RWPE2 (cell line): ENCODE measurements at regions not wholly inside any gene's neighbourhood (a gene's known extent, or its start where the extent isn't known, plus 50 kb on each side); places are given as distances from the start of the nearest gene placed in this dataset.

ENCODE experiments used
- ATAC-seq: fragments of 200-7000 bp; cut with Tn5 transposase; 3 replicates; pipeline ENCODE4 v1.9.1; 2021; ENCODE audit warnings: low read depth
- DNase-seq: peaks from one replicate; pipeline ENCODE4 v3.0.0-alpha.2; 2020; ENCODE audit warnings: low spot score
- H3K27ac ChIP-seq: fragments of 450-650 bp; 2 replicates; pipeline ENCODE4 v1.5.1; 2017; ENCODE audit warnings: mild to moderate bottlenecking; ENCODE audit not compliant: poor library complexity, severe bottlenecking
- H3K27me3 ChIP-seq: fragments of 250-450 bp; sonication (Bioruptor Pico); 2 replicates; pipeline ENCODE4 v1.5.1; 2021; ENCODE audit warnings: mild to moderate bottlenecking, moderate library complexity; ENCODE audit not compliant: insufficient read depth, poor library complexity, severe bottlenecking
- H3K36me3 ChIP-seq: fragments of 250-450 bp; sonication (Bioruptor Pico); 2 replicates; pipeline ENCODE4 v1.5.1; 2020; ENCODE audit warnings: low read depth, mild to moderate bottlenecking, moderate library complexity
- H3K4me1 ChIP-seq: fragments of 250-450 bp; sonication (Bioruptor Pico); 2 replicates; pipeline ENCODE4 v1.5.1; 2021; ENCODE audit warnings: mild to moderate bottlenecking, moderate library complexity; ENCODE audit not compliant: insufficient read depth, poor library complexity, severe bottlenecking
- H3K4me3 ChIP-seq: fragments of 250-450 bp; sonication (Bioruptor Pico); 2 replicates; pipeline ENCODE4 v1.5.1; 2021; ENCODE audit warnings: mild to moderate bottlenecking, moderate library complexity; ENCODE audit not compliant: severe bottlenecking
- H3K9me3 ChIP-seq: fragments of 250-450 bp; sonication (Bioruptor Pico); 2 replicates; pipeline ENCODE4 v1.5.1; 2021; ENCODE audit warnings: mild to moderate bottlenecking, moderate library complexity; ENCODE audit not compliant: severe bottlenecking
- CTCF ChIP-seq: fragments of 450-650 bp; IDR thresholded peaks from one replicate; pipeline ENCODE4 v1.5.1; 2017; ENCODE audit warnings: mild to moderate bottlenecking, moderate library complexity; ENCODE audit not compliant: poor library complexity, severe bottlenecking

GRCh38 chr5:117149312-117149711, 574.7 kb upstream of the SEMA6A start:
- DNase-seq (no peak), ATAC-seq (no peak)
- no peaks in the 10 kb centered on the region for H3K4me1 ChIP-seq
- no peak overlapping the region for H3K4me3 ChIP-seq
- H3K9me3 ChIP-seq = no peaks in the 10 kb centered on the region
- no peaks in the 10 kb centered on the region for H3K36me3 ChIP-seq
- TF ChIP-seq CTCF = no peak
- H3K27me3 ChIP-seq = peaks cover 2% of the 10 kb centered on the region
- H3K27ac ChIP-seq = no peak overlapping the region

- no peak for ATAC-seq
- Histone ChIP-seq H3K9me3 (no peaks in the 10 kb centered on the region), H3K36me3 (no peaks in the 10 kb centered on the region), H3K27me3 (no peaks in the 10 kb centered on the region), H3K4me1 (no peaks in the 10 kb centered on the region), H3K27ac (no peak overlapping the region), H3K4me3 (no peak overlapping the region)
- DNase-seq = no peak
- TF ChIP-seq CTCF = no peak
Observed at GRCh38 chr5:117144086-117144485, 569.5 kb upstream of the SEMA6A start.

- no peak for ATAC-seq
- no peaks in the 10 kb centered on the region for H3K36me3 ChIP-seq
Observed at GRCh38 chr5:117143406-117143805, 568.8 kb upstream of the SEMA6A start.

GRCh38 chr5:117138523-117138922, 563.9 kb upstream of the SEMA6A start:
- Histone ChIP-seq H3K27me3 (no peaks in the 10 kb centered on the region), H3K4me1 (no peaks in the 10 kb centered on the region), H3K9me3 (no peaks in the 10 kb centered on the region), H3K27ac (no peak overlapping the region), H3K36me3 (no peaks in the 10 kb centered on the region), H3K4me3 (no peak overlapping the region)
- DNase-seq = no peak
- no peak for ATAC-seq
- no peak for TF ChIP-seq CTCF

More at GRCh38 chr5:117143406-117143805, 568.8 kb upstream of the SEMA6A start:
- DNase-seq = no peak
- no peak overlapping the region for H3K27ac ChIP-seq
- TF ChIP-seq CTCF = no peak
- no peak overlapping the region for H3K4me3 ChIP-seq
- no peaks in the 10 kb centered on the region for H3K4me1 ChIP-seq
- H3K27me3 ChIP-seq = no peaks in the 10 kb centered on the region
- no peaks in the 10 kb centered on the region for H3K9me3 ChIP-seq

GRCh38 chr5:117135851-117136250, 561.2 kb upstream of the SEMA6A start:
- Histone ChIP-seq H3K4me3 (no peak overlapping the region), H3K4me1 (no peaks in the 10 kb centered on the region), H3K27ac (no peak overlapping the region), H3K27me3 (no peaks in the 10 kb centered on the region), H3K9me3 (no peaks in the 10 kb centered on the region), H3K36me3 (no peaks in the 10 kb centered on the region)
- TF ChIP-seq CTCF = no peak
- ATAC-seq (no peak), DNase-seq (no peak)
